HG03095 (cell line): ENCODE measurements at regions not wholly inside any gene's neighbourhood (a gene's known extent, or its start where the extent isn't known, plus 50 kb on each side); places are given as distances from the start of the nearest gene placed in this dataset.
"Not testable (repeated sequence)": the region's sequence is repeated elsewhere in the genome, so short reads cannot be mapped to it uniquely, and the experiment has no call there.

Experiments
- ATAC-seq: cut with Tn5 transposase; IDR thresholded peaks from one replicate; pipeline ENCODE4 v1.9.1; 2021; ENCODE audit warnings: moderate library complexity; ENCODE audit not compliant: unreplicated experiment

DNA sequence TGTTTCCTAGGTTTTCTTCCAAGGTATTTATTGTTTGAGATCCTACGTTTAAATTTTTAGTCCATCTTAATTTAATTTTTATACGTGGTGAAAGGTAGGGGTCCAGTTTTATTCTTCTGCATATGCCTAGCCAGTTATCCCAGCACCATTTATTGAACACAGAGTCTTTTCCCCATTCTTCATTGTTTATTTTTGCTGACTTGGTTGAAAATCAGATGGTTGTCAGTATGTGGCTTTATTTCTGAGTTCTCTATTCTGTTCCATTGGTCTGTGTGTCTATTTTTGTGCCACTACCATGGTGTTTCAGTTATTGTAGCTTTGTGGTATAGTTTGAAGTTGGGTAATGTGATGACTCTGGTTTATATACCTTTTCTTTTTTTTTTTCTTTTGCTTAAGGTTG, 753.0 kb upstream of the GOT2 start:
- no peak for ATAC-seq

DNA sequence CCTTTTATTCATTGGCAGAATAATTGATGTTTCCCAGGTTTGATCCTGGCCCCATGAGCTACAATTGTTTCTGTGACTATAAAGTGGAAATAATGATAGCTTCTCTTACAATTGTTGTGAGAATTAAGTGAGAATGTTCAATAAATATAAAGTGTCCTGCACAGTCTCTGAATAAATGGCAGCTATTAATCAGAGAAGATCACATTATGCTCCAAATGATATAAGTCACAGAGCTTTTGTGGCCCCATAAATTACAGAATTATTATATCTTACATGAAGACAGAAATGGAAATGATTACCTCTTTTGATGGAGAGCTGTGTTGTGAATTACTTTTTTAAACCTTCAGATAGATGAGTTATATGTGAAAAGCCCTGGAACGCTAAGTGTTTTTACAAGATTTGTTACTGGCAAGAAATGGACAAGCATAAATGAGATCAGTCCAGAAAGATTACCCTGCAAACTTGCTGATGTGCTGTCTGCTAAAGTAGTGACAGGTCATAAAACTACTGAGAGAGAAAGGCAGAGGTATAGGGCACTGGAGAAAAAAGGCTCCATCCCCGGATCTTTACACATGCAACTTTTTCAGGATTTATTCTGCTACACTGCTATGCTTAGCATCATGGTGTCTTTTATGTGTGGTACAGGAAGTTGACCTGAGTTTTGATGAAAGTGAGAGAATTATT, 750.9 kb upstream of the GOT2 start:
- no peak for ATAC-seq

- ATAC-seq: no peak
Measured at GRCh38 chr16:59478838-59479237, 744.7 kb upstream of the GOT2 start.

DNA sequence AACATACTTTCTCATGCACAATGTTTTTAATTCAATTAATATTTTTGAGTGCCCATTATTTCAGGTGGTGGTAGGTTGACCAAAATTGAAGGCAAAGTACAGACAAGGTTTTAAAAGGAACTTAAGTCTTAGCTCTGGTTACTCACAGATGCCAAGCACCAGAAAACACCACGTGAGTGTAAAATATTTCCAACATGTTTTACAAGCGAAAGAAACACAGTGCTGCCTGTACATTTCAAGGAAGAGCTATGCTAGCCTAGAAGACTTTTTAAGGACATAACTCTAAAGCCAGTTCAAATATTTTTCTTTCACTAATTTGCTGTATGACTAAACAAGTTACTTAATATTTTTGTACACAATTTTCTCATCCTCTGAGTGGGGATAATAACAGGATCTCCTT, 736.4 kb upstream of the GOT2 start:
- ATAC-seq: no peak

GRCh38 chr16:59469266-59469665, 735.1 kb upstream of the GOT2 start:
- ATAC-seq: no peak

DNA sequence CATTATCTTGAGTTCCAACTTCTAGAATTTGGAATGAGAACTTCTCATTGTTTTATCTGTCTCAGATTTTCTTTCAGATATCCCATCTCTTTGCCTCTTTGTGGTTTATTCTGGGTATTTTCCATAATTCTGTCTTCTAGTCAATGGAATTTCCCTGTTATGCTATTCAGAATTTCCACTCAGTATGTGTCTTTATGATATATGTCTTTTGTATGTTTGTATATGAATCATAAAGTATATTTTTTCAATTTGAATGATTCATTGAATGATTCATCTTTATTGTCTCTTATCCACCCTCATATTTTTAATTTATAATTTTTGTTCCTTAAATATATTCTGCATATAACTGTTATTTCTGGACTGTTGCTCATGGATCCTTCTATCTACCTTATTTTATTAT, 729.7 kb upstream of the GOT2 start:
- no peak for ATAC-seq

DNA sequence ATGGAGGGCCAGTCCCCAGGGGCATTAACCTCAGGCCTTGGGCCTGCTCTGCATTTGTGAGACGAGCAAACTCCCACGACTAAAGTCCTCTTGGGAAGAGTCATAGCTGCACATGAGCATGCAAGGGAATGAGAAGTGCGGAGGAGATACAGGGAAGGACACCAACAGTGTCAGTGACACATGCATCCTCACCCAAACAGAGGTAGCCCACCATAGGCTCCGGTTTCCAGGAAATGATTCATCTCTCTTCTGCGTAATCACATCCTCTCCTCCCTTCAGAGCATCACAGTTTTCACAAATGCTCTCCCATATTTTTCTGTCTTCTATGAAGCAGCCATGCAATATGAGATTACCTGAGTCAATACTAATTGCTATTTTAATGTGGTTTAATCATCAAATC, 725.7 kb upstream of the GOT2 start:
- ATAC-seq: no peak

DNA sequence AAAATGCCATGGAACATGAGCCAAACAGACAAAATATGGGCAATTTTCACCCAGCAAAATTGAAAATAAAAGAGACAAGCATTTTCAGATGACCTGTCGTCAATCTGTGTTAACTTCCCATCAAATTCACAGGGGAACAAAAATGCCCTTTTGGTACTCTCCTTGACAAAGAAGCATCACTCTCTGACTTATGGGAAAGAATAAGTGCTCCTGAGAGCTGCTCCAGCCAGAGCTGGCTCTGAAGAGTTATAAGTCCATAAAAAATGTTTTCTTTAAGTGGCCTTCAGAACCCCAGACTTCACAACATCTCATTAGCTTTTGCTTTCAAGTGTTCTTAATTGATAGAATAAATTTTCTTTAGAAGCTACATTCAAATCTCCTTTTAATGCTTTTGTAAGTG, 721.4 kb upstream of the GOT2 start:
- no peak for ATAC-seq

DNA sequence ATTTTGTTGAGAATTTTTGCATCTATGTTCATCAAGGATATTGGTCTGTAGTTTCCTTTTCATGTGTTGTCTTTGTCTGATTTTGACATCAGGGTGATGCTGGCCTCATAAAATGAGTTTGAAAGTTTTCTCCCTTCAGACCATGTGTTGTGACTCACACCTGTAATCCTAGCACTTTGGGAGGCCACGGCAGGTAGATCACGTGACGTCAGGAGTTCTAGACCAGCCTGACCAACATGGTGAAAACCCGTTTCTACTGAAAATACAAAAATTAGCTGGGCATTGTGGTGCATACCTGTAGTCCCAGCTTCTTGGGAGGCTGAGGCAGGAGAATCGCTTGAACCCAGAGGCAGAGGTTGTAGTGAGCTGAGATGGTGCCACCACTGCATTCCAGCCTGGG, 716.4 kb upstream of the GOT2 start:
- ATAC-seq: not testable (repeated sequence)

- no peak for ATAC-seq
Measured at GRCh38 chr16:59440502-59440901, 706.4 kb upstream of the GOT2 start.

DNA sequence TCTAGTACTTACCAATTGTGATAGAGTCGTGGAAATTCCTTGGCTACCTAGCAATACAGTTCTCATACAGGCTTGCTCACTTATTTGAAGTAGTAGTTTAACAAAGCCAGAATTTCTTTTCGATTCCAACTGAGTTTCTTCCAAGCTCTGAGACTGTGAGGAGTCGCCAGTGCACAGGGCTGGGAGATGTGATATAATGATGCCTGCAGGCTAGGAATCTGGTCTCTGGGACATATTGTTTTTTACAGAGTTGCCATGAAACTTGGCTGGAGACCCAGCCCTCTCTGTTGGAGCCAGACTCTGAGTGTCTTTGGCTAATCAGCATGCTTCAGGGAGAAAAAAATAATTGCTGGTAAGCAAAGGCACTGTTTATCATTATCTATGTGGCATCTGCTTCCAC, 698.8 kb upstream of the GOT2 start:
- no peak for ATAC-seq

GRCh38 chr16:59432276-59432675, 698.2 kb upstream of the GOT2 start:
- ATAC-seq: no peak

DNA sequence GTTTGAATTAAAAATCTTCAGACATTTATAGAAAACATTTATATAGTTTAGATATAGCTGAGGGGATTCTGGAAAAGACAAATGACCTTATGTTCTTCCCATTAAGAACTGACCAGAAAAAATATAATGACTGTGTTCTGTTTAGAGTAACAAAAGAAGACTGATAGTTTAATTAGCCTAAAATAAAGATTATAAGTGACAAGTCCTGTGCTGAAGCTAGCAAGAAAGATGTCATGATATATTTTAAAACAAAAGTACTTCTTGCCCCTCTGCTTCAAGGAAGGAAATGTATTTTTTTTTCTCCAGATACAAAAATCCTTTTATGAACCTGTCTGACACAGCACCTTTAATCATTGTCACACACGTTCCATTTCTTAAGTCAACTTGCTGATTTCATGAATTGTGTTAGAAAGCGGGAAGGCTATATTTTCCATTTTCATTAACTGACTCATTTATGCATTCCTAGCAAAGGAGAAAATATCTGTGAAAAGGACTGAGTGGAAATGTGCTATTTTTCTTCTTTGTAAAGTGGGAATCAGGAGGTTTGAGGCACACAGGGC, 690.7 kb upstream of the GOT2 start:
- ATAC-seq: no peak

GRCh38 chr16:59411961-59412841, 678.1 kb upstream of the GOT2 start:
- no peak for ATAC-seq

DNA sequence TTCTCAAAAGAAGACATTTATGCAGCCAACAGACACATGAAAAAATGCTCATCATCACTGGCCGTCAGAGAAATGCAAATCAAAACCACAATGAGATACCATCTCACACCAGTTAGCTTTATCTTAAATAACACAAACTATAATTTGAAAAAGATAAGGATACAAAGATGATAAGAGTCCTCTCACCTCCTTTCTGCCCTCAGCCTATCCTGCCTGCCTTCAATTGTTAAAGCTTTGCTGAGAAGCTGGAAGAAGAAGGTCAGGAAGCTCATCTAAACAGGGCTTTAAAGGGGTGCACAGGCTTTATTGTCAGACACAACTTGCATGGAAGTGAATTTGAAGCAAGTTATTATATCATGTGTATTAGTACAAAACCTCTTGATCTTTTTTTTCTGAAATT, 676.3 kb upstream of the GOT2 start:
- ATAC-seq: no peak

- no peak for ATAC-seq
Measured at GRCh38 chr16:59405802-59406201, 671.7 kb upstream of the GOT2 start.

DNA sequence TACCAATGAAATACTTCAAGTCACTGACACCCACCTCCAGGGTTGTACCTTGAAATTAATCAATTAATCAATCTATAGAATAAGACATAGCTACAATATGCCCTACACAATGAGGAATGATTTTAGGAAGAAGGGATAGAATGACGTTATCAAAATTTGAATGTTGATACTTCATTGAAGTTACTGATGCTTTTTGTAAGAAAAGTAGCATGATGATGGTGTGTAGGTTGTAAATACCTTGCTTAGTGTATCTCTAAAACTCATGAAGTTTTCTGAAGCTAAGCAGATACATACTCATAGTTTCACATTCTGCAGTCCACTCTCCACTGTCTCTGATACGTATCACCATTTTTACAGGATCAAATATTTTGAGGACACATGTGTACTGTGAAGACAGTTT, 670.4 kb upstream of the GOT2 start:
- no peak for ATAC-seq

GRCh38 chr16:59400830-59401229, 666.7 kb upstream of the GOT2 start:
- ATAC-seq: no peak

DNA sequence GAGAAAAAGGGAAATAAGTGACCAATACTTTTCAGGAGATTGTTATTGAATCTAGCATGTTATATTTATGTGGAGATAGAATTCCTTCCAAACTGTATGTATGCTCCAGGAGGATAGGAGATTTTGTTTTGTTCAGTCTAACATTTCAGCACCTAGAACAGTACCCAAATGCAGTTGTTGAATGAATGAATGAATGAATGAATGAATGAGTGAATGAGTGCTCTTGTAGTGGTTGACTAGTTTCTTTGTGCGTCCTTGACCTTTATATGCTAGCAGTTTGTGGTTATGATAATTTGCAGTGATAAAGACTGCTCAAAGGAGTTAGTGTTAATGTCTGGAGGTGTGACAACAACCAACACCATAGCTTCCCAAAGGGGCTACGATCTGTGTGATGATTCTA, 663.5 kb upstream of the GOT2 start:
- no peak for ATAC-seq

- no peak for ATAC-seq
Measured at GRCh38 chr16:59394526-59394925, 660.4 kb upstream of the GOT2 start.

DNA sequence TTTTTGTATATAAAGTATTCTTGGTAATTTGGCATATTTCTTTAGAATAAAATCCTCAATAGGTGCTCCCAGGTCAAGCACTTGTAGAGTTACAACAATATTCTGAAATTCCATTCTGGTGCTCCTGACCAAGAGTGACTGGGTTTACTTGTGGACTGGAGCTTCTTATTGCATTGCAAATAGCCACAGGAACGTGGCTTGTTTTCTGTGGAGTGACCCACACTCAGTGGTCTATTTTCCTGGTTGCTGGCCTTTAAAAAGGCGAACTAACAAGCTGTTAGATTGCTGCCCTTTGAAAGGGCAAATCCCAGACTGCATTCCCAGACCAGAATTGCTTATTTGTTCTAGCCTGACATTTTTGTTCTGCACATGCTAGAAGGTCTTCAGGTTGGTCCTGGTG, 658.8 kb upstream of the GOT2 start:
- ATAC-seq: no peak
